Kidney tubule cell (primary cell): ENCODE measurements at regions not wholly inside any gene's neighbourhood (a gene's known extent, or its start where the extent isn't known, plus 50 kb on each side); places are given as distances from the start of the nearest gene placed in this dataset.
"Not testable (repeated sequence)": the region's sequence is repeated elsewhere in the genome, so short reads cannot be mapped to it uniquely, and the experiment has no call there.

ENCODE experiments used
- DNase-seq: peaks from one replicate; pipeline ENCODE4 v3.0.0-alpha.2; 2018; ENCODE audit warnings: low spot score

- no peak for DNase-seq
Observed at GRCh38 chr4:164318350-164318749, 435.6 kb upstream of the SMIM31 start.

- DNase-seq: no peak
Observed at GRCh38 chr4:164319688-164320087, 434.2 kb upstream of the SMIM31 start.

GRCh38 chr4:164320847-164321246 lies 433.1 kb upstream of the SMIM31 start:
- DNase-seq: no peak

- DNase-seq: no peak
Observed at GRCh38 chr4:164326056-164326455, 427.9 kb upstream of the SMIM31 start.

- DNase-seq: no peak
Observed at GRCh38 chr4:164337219-164337944, 416.5 kb upstream of the SMIM31 start.

- DNase-seq: no peak
Observed at GRCh38 chr4:164343472-164343976, 410.4 kb upstream of the SMIM31 start.

GRCh38 chr4:164345756-164346155 lies 408.2 kb upstream of the SMIM31 start:
- no peak for DNase-seq

- no peak for DNase-seq
Observed at GRCh38 chr4:164350061-164350460, 403.9 kb upstream of the SMIM31 start.

GRCh38 chr4:164350716-164351115 lies 403.2 kb upstream of the SMIM31 start:
- DNase-seq: not testable (repeated sequence)

GRCh38 chr4:164357957-164358356 lies 396.0 kb upstream of the SMIM31 start:
- peak; percentile 31 for DNase-seq

GRCh38 chr4:164358400-164358799 lies 395.5 kb upstream of the SMIM31 start:
- no peak for DNase-seq

- DNase-seq: no peak
Observed at GRCh38 chr4:164359881-164360280, 394.1 kb upstream of the SMIM31 start.

GRCh38 chr4:164368894-164369293 lies 385.0 kb upstream of the SMIM31 start:
- no peak for DNase-seq

- no peak for DNase-seq
Observed at GRCh38 chr4:164373021-164373420, 380.9 kb upstream of the SMIM31 start.

- no peak for DNase-seq
Observed at GRCh38 chr4:164377277-164377676, 376.7 kb upstream of the SMIM31 start.

- DNase-seq: no peak
Observed at GRCh38 chr4:164378361-164378760, 375.6 kb upstream of the SMIM31 start.

- DNase-seq: no peak
Observed at GRCh38 chr4:164379694-164380093, 374.2 kb upstream of the SMIM31 start.

GRCh38 chr4:164381859-164382258 lies 372.1 kb upstream of the SMIM31 start:
- DNase-seq: no peak

- no peak for DNase-seq
Observed at GRCh38 chr4:164383058-164383357, 370.9 kb upstream of the SMIM31 start.

GRCh38 chr4:164383358-164384220 lies 370.3 kb upstream of the SMIM31 start:
- DNase-seq: peak; percentile 43

- DNase-seq: no peak
Observed at GRCh38 chr4:164384416-164384815, 369.5 kb upstream of the SMIM31 start.

GRCh38 chr4:164396439-164396838 lies 357.5 kb upstream of the SMIM31 start:
- no peak for DNase-seq

GRCh38 chr4:164402554-164402953 lies 351.4 kb upstream of the SMIM31 start:
- no peak for DNase-seq
